Activated CD8-positive, alpha-beta T cell treated with anti-CD3 and anti-CD28 coated beads for 36 hours (primary cell): ENCODE measurements at regions not wholly inside any gene's neighbourhood (a gene's known extent, or its start where the extent isn't known, plus 50 kb on each side); places are given as distances from the start of the nearest gene placed in this dataset.

Experiments
- ATAC-seq: fragments of 200-7000 bp; cut with Tn5 transposase; one replicate; pipeline ENCODE4 v1.10.0; 2021; ENCODE audit warnings: mild to moderate bottlenecking, moderate library complexity
- CTCF ChIA-PET: fragments of 350-600 bp; sonication (Branson Sonifier 250); formaldehyde crosslinking; loops from one replicate; lab custom pipeline; 2021; ENCODE audit warnings: antibody characterized with exemption; lab: Charles Lee
- POLR2A ChIA-PET: fragments of 350-600 bp; sonication (Branson Sonifier 250); formaldehyde crosslinking; loops from one replicate; lab custom pipeline; 2021; ENCODE audit warnings: antibody characterized with exemption; lab: Charles Lee
- DNase-seq: peaks from one replicate; pipeline ENCODE4 v3.0.0-alpha.2; 2020
- H3K27ac Mint-ChIP-seq: one replicate; pipeline ENCODE4 v1.8.0; 2021; ENCODE audit warnings: mild to moderate bottlenecking, mixed read lengths
- H3K27me3 Mint-ChIP-seq: one replicate; pipeline ENCODE4 v1.8.0; 2021; ENCODE audit warnings: mixed read lengths
- H3K36me3 Mint-ChIP-seq: one replicate; pipeline ENCODE4 v1.8.0; 2021; ENCODE audit warnings: low read depth, mixed read lengths
- H3K4me1 Mint-ChIP-seq: one replicate; pipeline ENCODE4 v1.8.0; 2021; ENCODE audit warnings: low read depth, mixed read lengths
- H3K4me3 Mint-ChIP-seq: one replicate; pipeline ENCODE4 v1.8.0; 2021; ENCODE audit warnings: mild to moderate bottlenecking, moderate library complexity, mixed read lengths
- H3K9me3 Mint-ChIP-seq: one replicate; pipeline ENCODE4 v1.8.0; 2021; ENCODE audit warnings: mixed read lengths
- CTCF ChIP-seq: fragments of 200-600 bp; IDR thresholded peaks from one replicate; pipeline ENCODE4 v1.8.0; 2022; ENCODE audit warnings: antibody characterized with exemption, mild to moderate bottlenecking
- intact Hi-C: fragments of 100-400 bp; cut with micrococcal nuclease; formaldehyde crosslinking; loops from one replicate; pipeline ENCODE4 v1.10.0; 2022

DNA sequence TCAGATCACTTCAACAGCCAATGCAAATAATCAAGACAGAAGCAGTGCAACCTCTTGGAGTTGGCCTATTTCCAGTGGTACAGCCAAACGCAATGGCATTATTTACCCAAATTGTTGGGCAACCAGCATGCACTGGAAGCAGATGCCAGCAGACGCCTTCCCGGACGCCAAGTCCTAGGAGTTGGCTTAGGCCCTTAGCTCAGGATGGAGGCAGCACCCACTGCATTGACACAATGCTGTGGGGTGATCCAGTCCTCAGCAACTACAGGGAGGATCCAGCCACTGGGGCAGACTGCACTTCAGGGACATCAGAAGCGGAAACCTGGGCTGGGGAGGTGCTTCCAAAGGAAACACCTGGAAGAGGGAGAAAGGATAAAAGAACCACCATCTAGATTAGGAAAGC lies 290.4 kb downstream of the FAM43A start:
- DNase-seq (no peak), ATAC-seq (no peak)
- H3K27me3 Mint-ChIP-seq, result peaks cover 9% of the 10 kb centered on the region
- POLR2A ChIA-PET, result interaction anchor here (0.6 kb wide), 1 partner anchor 18 kb away, joined by 5 read pairs; no protein-coding TSS in a partner anchor
- no peak for TF ChIP-seq CTCF
- CTCF ChIA-PET, result interaction anchor here (0.8 to 1.2 kb wide), 2 partner anchors 9 to 293 kb away, joined by 3 read pairs; no protein-coding TSS in a partner anchor
- H3K9me3 Mint-ChIP-seq, result no peaks in the 10 kb centered on the region
- H3K4me1 Mint-ChIP-seq, result no peaks in the 10 kb centered on the region
- H3K4me3 Mint-ChIP-seq, result no peak overlapping the region
- no peaks in the 10 kb centered on the region for H3K36me3 Mint-ChIP-seq
- H3K27ac Mint-ChIP-seq, result no peak overlapping the region
- intact Hi-C loops, result no loop called here

DNA sequence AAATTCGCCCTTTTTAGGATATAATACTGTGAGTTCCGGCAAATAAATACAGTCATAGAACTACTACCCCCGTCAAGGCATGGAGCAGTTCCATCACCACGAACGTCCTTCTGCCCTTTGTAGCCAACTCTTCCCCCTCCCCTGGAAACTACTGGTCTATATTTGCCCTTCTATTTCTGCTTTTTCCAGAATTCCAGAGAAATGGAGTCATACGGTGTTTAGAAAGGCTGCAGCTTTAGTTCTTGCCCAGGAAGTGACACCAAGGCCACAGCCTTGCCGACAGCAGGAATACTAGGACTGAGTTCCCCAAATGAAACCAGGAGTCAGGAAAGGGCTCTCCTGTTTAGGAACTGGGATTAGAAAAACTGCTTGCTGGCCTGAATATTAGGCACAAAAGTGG lies 291.2 kb downstream of the FAM43A start:
- ATAC-seq (no peak), DNase-seq (no peak)
- CTCF ChIA-PET, result interaction anchor here (1.2 kb wide), 1 partner anchor 294 kb away, joined by 3 read pairs; no protein-coding TSS in a partner anchor
- no peak for TF ChIP-seq CTCF
- Mint-ChIP-seq H3K27ac (no peak overlapping the region), H3K9me3 (no peaks in the 10 kb centered on the region), H3K4me3 (no peak overlapping the region), H3K36me3 (no peaks in the 10 kb centered on the region), H3K4me1 (no peaks in the 10 kb centered on the region), H3K27me3 (peaks cover 9% of the 10 kb centered on the region)
- intact Hi-C loops, result no loop called here
- POLR2A ChIA-PET, result no interaction called here

- DNase-seq, result no peak
- POLR2A ChIA-PET, result no interaction called here
- no peak overlapping the region for H3K4me3 Mint-ChIP-seq
- H3K36me3 Mint-ChIP-seq, result no peaks in the 10 kb centered on the region
- TF ChIP-seq CTCF, result no peak
- peaks cover 9% of the 10 kb centered on the region for H3K27me3 Mint-ChIP-seq
- H3K4me1 Mint-ChIP-seq, result no peaks in the 10 kb centered on the region
- intact Hi-C loops, result no loop called here
- ATAC-seq, result no peak
- no peaks in the 10 kb centered on the region for H3K9me3 Mint-ChIP-seq
- H3K27ac Mint-ChIP-seq, result no peak overlapping the region
- CTCF ChIA-PET, result no interaction called here
Observed at GRCh38 chr3:194977356-194977755, 291.7 kb downstream of the FAM43A start.

GRCh38 chr3:194979173-194979572 lies 291.8 kb downstream of the XXYLT1 start:
- intact Hi-C loops, result no loop called here
- ChIA-PET CTCF (interaction anchor here (1.2 kb wide), 1 partner anchor 297 kb away, joined by 5 read pairs; no protein-coding TSS in a partner anchor), POLR2A (no interaction called here)
- DNase-seq (no peak), ATAC-seq (no peak)
- H3K27ac Mint-ChIP-seq, result no peak overlapping the region
- H3K9me3 Mint-ChIP-seq, result no peaks in the 10 kb centered on the region
- no peak for TF ChIP-seq CTCF
- H3K36me3 Mint-ChIP-seq, result no peaks in the 10 kb centered on the region
- H3K27me3 Mint-ChIP-seq, result peaks cover 12% of the 10 kb centered on the region
- H3K4me3 Mint-ChIP-seq, result no peak overlapping the region
- no peaks in the 10 kb centered on the region for H3K4me1 Mint-ChIP-seq

DNA sequence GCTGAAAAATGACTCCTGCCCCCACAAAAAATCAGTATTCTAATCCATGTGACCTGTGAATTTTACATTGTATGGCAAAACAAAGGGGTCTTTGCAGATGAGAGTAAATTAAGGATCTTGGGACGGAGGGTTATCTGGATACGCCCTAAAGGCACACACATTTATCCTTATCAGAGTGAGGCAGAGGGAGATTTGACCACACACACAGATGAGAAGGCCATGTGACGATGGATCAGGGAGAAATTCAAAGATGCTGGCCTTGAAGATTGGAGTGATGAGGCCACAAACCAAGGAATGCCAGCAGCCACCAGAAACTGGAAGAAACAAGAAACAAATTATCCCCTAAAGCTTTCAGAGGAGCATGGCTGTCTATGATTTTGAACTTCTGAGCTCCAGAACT lies 288.5 kb downstream of the XXYLT1 start:
- ChIA-PET POLR2A (no interaction called here), CTCF (no interaction called here)
- Mint-ChIP-seq H3K9me3 (no peaks in the 10 kb centered on the region), H3K27ac (no peak overlapping the region), H3K4me3 (no peak overlapping the region), H3K36me3 (no peaks in the 10 kb centered on the region), H3K4me1 (no peaks in the 10 kb centered on the region), H3K27me3 (peaks cover 15% of the 10 kb centered on the region)
- DNase-seq (no peak), ATAC-seq (no peak)
- no peak for TF ChIP-seq CTCF
- intact Hi-C loops, result no loop called here
